ENCODE measurements at regions not wholly inside any gene's neighbourhood (a gene's known extent, or its start where the extent isn't known, plus 50 kb on each side); places are given as distances from the start of the nearest gene placed in this dataset.

- H4K20me1 ChIP-seq (ENCODE audit: insufficient read depth, low read length, poor library complexity, severe bottlenecking), result no peaks in the 10 kb centered on the region
- H3F3A ChIP-seq (ENCODE audit: low read depth), result no peaks in the 10 kb centered on the region
- H3K4me1 ChIP-seq (ENCODE audit: insufficient read depth, low read length, poor library complexity, severe bottlenecking), result no peaks in the 10 kb centered on the region
- H3K9me3 ChIP-seq (ENCODE audit: insufficient read depth, low read depth, low read length), result peaks cover 8% of the 10 kb centered on the region; the same call in 1 of the 2 replicates
- no peaks in the 10 kb centered on the region for H3K27me3 ChIP-seq (ENCODE audit: insufficient read depth, low read length, poor library complexity, severe bottlenecking)
- TF ChIP-seq CTCF (conservative IDR thresholded peaks at IDR 0.05; ENCODE audit: low read length), result no peak
- TF ChIP-seq EZH2phosphoT487 (IDR thresholded peaks at IDR 0.05; ENCODE audit: borderline replicate concordance), result no peak
- no peaks in the 10 kb centered on the region for H3K9me2 ChIP-seq (replicated peaks; ENCODE audit: low read depth, low read length)
- no peak overlapping the region for H3K4me3 ChIP-seq (ENCODE audit: low read length, poor library complexity, severe bottlenecking)
- H3K36me3 ChIP-seq (ENCODE audit: insufficient read depth, low read length), result no peaks in the 10 kb centered on the region
- H3K9ac ChIP-seq (ENCODE audit: low read depth, low read length, poor library complexity, severe bottlenecking), result no peak overlapping the region
- H3K4me2 ChIP-seq (ENCODE audit: low read depth, low read length, poor library complexity, severe bottlenecking), result no peak overlapping the region
- H3K79me2 ChIP-seq (ENCODE audit: insufficient read depth, low read length), result no peaks in the 10 kb centered on the region
- no peak overlapping the region for H2AFZ ChIP-seq (ENCODE audit: low read length)
These were observed 1076.7 kb downstream of the BRD1 start for GRCh38 chr22:48750826-48751440.

GRCh38 chr22:48750282-48750681 lies 1077.4 kb downstream of the BRD1 start:
- TF ChIP-seq CTCF (conservative IDR thresholded peaks at IDR 0.05; ENCODE audit: low read length) (no peak), EZH2phosphoT487 (IDR thresholded peaks at IDR 0.05; ENCODE audit: borderline replicate concordance) (no peak)
- Histone ChIP-seq H3F3A (ENCODE audit: low read depth) (no peaks in the 10 kb centered on the region), H3K4me1 (ENCODE audit: insufficient read depth, low read length, poor library complexity, severe bottlenecking) (no peaks in the 10 kb centered on the region), H3K9ac (ENCODE audit: low read depth, low read length, poor library complexity, severe bottlenecking) (no peak overlapping the region), H3K79me2 (ENCODE audit: insufficient read depth, low read length) (no peaks in the 10 kb centered on the region), H3K9me2 (replicated peaks; ENCODE audit: low read depth, low read length) (no peaks in the 10 kb centered on the region), H4K20me1 (ENCODE audit: insufficient read depth, low read length, poor library complexity, severe bottlenecking) (no peaks in the 10 kb centered on the region), H3K9me3 (ENCODE audit: insufficient read depth, low read depth, low read length) (peaks cover 7% of the 10 kb centered on the region; the same call in 1 of the 2 replicates), H3K4me3 (ENCODE audit: low read length, poor library complexity, severe bottlenecking) (no peak overlapping the region), H2AFZ (ENCODE audit: low read length) (no peak overlapping the region), H3K4me2 (ENCODE audit: low read depth, low read length, poor library complexity, severe bottlenecking) (no peak overlapping the region), H3K36me3 (ENCODE audit: insufficient read depth, low read length) (no peaks in the 10 kb centered on the region), H3K27me3 (ENCODE audit: insufficient read depth, low read length, poor library complexity, severe bottlenecking) (no peaks in the 10 kb centered on the region)

GRCh38 chr22:48749555-48750227 lies 1078.0 kb downstream of the BRD1 start:
- H4K20me1 ChIP-seq (ENCODE audit: insufficient read depth, low read length, poor library complexity, severe bottlenecking), result no peaks in the 10 kb centered on the region
- no peak for TF ChIP-seq CTCF (conservative IDR thresholded peaks at IDR 0.05; ENCODE audit: low read length)
- no peak for TF ChIP-seq EZH2phosphoT487 (IDR thresholded peaks at IDR 0.05; ENCODE audit: borderline replicate concordance)
- no peaks in the 10 kb centered on the region for H3K36me3 ChIP-seq (ENCODE audit: insufficient read depth, low read length)
- no peak overlapping the region for H3K4me2 ChIP-seq (ENCODE audit: low read depth, low read length, poor library complexity, severe bottlenecking)
- no peaks in the 10 kb centered on the region for H3F3A ChIP-seq (ENCODE audit: low read depth)
- no peaks in the 10 kb centered on the region for H3K9me2 ChIP-seq (replicated peaks; ENCODE audit: low read depth, low read length)
- no peak overlapping the region for H2AFZ ChIP-seq (ENCODE audit: low read length)
- H3K79me2 ChIP-seq (ENCODE audit: insufficient read depth, low read length), result no peaks in the 10 kb centered on the region
- no peaks in the 10 kb centered on the region for H3K4me1 ChIP-seq (ENCODE audit: insufficient read depth, low read length, poor library complexity, severe bottlenecking)
- no peaks in the 10 kb centered on the region for H3K27me3 ChIP-seq (ENCODE audit: insufficient read depth, low read length, poor library complexity, severe bottlenecking)
- no peak overlapping the region for H3K9ac ChIP-seq (ENCODE audit: low read depth, low read length, poor library complexity, severe bottlenecking)
- H3K4me3 ChIP-seq (ENCODE audit: low read length, poor library complexity, severe bottlenecking), result no peak overlapping the region
- H3K9me3 ChIP-seq (ENCODE audit: insufficient read depth, low read depth, low read length), result peaks cover under 1% of the 10 kb centered on the region; the same call in 1 of the 2 replicates
